Caco-2 (cell line): ENCODE measurements at regions not wholly inside any gene's neighbourhood (a gene's known extent, or its start where the extent isn't known, plus 50 kb on each side); places are given as distances from the start of the nearest gene placed in this dataset.

Experiments
- BruUV-seq: library from RNA; stranded (reverse); fragments of 400-500 nt; replicated peaks from 2 replicates; lab custom pipeline; 2021; lab: Mats Ljungman, UMichigan
- CTCF ChIA-PET: fragments of 300-600 bp; sonication (Branson Sonifier 250); formaldehyde crosslinking; loops from one replicate; lab custom pipeline; 2022; ENCODE audit warnings: antibody characterized with exemption; lab: Charles Lee
- POLR2A ChIA-PET: fragments of 300-600 bp; sonication (Branson Sonifier 250); formaldehyde crosslinking; loops from one replicate; lab custom pipeline; 2022; ENCODE audit warnings: antibody characterized with exemption; lab: Charles Lee
- DNase-seq, 2 experiments: peaks; one replicate each; pipeline versions ENCODE4 v3.0.0 to v3.0.0-alpha.2; 2020 to 2022
- H3K27me3 ChIP-seq: replicated peaks from 2 replicates; pipeline ENCODE4 v1.6.0; 2011; ENCODE audit warnings: low read length; ENCODE audit not compliant: control insufficient read depth, insufficient read depth
- H3K36me3 ChIP-seq: 2 replicates; pipeline ENCODE4 v1.5.1; 2011; ENCODE audit warnings: low read length; ENCODE audit not compliant: control insufficient read depth, insufficient read depth
- H3K4me1 ChIP-seq: fragments of 250-450 bp; sonication (Bioruptor Pico); 2 replicates; pipeline ENCODE4 v1.5.1; 2020; ENCODE audit warnings: mild to moderate bottlenecking
- H3K4me3 ChIP-seq: 2 replicates; pipeline ENCODE4 v1.5.1; 2011; ENCODE audit warnings: low read depth, mild to moderate bottlenecking, control low read depth, low read length
- H3K9me3 ChIP-seq: fragments of 250-450 bp; sonication (Bioruptor Pico); 2 replicates; pipeline ENCODE4 v1.5.1; 2020; ENCODE audit warnings: mild to moderate bottlenecking, moderate library complexity
- H3K27ac Mint-ChIP-seq: one replicate; pipeline ENCODE4 v1.8.0; 2022; ENCODE audit warnings: mixed read lengths; ENCODE audit not compliant: unreplicated experiment
- H3K27me3 Mint-ChIP-seq: one replicate; pipeline ENCODE4 v1.8.0; 2022; ENCODE audit warnings: mixed read lengths; ENCODE audit not compliant: insufficient read depth, unreplicated experiment
- H3K36me3 Mint-ChIP-seq: one replicate; pipeline ENCODE4 v1.8.0; 2022; ENCODE audit warnings: mild to moderate bottlenecking, mixed read lengths; ENCODE audit not compliant: insufficient read depth, unreplicated experiment
- H3K4me1 Mint-ChIP-seq: one replicate; pipeline ENCODE4 v1.8.0; 2022; ENCODE audit warnings: low read depth, mixed read lengths; ENCODE audit not compliant: unreplicated experiment
- H3K4me3 Mint-ChIP-seq: one replicate; pipeline ENCODE4 v1.8.0; 2022; ENCODE audit warnings: mild to moderate bottlenecking, moderate library complexity, mixed read lengths; ENCODE audit not compliant: unreplicated experiment
- H3K9me3 Mint-ChIP-seq: one replicate; pipeline ENCODE4 v1.8.0; 2022; ENCODE audit warnings: mixed read lengths; ENCODE audit not compliant: unreplicated experiment
- CTCF ChIP-seq, 2 experiments: fragments of 200-600 bp in 1 of 2; IDR thresholded peaks; 1 replicate in 1 of 2; 2 replicates in 1 of 2; pipeline versions ENCODE4 v1.5.1 to v1.8.0; 2011 to 2022; ENCODE audit warnings: antibody characterized with exemption in 1 of 2, control low read depth in 1 of 2, inconsistent platforms in 1 of 2, low read depth in 1 of 2, low read length in 1 of 2, mild to moderate bottlenecking in 1 of 2, moderate library complexity in 1 of 2; ENCODE audit not compliant: insufficient read depth in 1 of 2, severe bottlenecking in 1 of 2, unreplicated experiment in 1 of 2
- intact Hi-C: fragments of 100-400 bp; cut with micrococcal nuclease; formaldehyde crosslinking; loops from one replicate; pipeline ENCODE4 v1.10.0; 2022; ENCODE audit not compliant: unreplicated experiment

GRCh38 chr1:170230323-170230722 is 84.6 kb downstream of the NTMT2 start:
- H3K27me3 Mint-ChIP-seq, result no peaks in the 10 kb centered on the region
- POLR2A ChIA-PET, result no interaction called here
- H3K4me1 Mint-ChIP-seq, result no peaks in the 10 kb centered on the region
- Histone ChIP-seq H3K9me3 (no peaks in the 10 kb centered on the region), H3K27me3 (no peaks in the 10 kb centered on the region), H3K4me1 (no peaks in the 10 kb centered on the region), H3K36me3 (no peaks in the 10 kb centered on the region), H3K4me3 (no peak overlapping the region)
- intact Hi-C loops, result no loop called here
- no peak for DNase-seq
- no peak overlapping the region for H3K4me3 Mint-ChIP-seq
- no peak overlapping the region for H3K27ac Mint-ChIP-seq
- H3K9me3 Mint-ChIP-seq, result no peaks in the 10 kb centered on the region
- CTCF ChIA-PET, result no interaction called here
- no peak for TF ChIP-seq CTCF (IDR thresholded peaks at IDR 0.05; ENCODE audit: insufficient read depth in 1 of 2, low read depth in 1 of 2, low read length in 1 of 2, severe bottlenecking in 1 of 2, unreplicated experiment in 1 of 2)
- no TSS peak for BruUV-seq
- no peaks in the 10 kb centered on the region for H3K36me3 Mint-ChIP-seq

- no peaks in the 10 kb centered on the region for H3K36me3 Mint-ChIP-seq
- intact Hi-C loops, result no loop called here
- H3K4me3 Mint-ChIP-seq, result no peak overlapping the region
- no peaks in the 10 kb centered on the region for H3K9me3 Mint-ChIP-seq
- Histone ChIP-seq H3K4me1 (no peaks in the 10 kb centered on the region), H3K9me3 (no peaks in the 10 kb centered on the region), H3K27me3 (no peaks in the 10 kb centered on the region), H3K4me3 (no peak overlapping the region), H3K36me3 (no peaks in the 10 kb centered on the region)
- H3K27ac Mint-ChIP-seq, result no peak overlapping the region
- POLR2A ChIA-PET, result no interaction called here
- no peaks in the 10 kb centered on the region for H3K27me3 Mint-ChIP-seq
- TF ChIP-seq CTCF (IDR thresholded peaks at IDR 0.05; ENCODE audit: insufficient read depth in 1 of 2, low read depth in 1 of 2, low read length in 1 of 2, severe bottlenecking in 1 of 2, unreplicated experiment in 1 of 2), result no peak
- no peak for DNase-seq
- CTCF ChIA-PET, result no interaction called here
- H3K4me1 Mint-ChIP-seq, result no peaks in the 10 kb centered on the region
- no TSS peak for BruUV-seq
These were observed 85.9 kb downstream of the NTMT2 start for GRCh38 chr1:170231662-170232061.

- Mint-ChIP-seq H3K36me3 (no peaks in the 10 kb centered on the region), H3K9me3 (no peaks in the 10 kb centered on the region), H3K4me1 (no peaks in the 10 kb centered on the region), H3K27me3 (peaks cover 8% of the 10 kb centered on the region), H3K4me3 (no peak overlapping the region), H3K27ac (no peak overlapping the region)
- Histone ChIP-seq H3K4me1 (no peaks in the 10 kb centered on the region), H3K36me3 (no peaks in the 10 kb centered on the region), H3K27me3 (no peaks in the 10 kb centered on the region), H3K9me3 (no peaks in the 10 kb centered on the region), H3K4me3 (no peak overlapping the region)
- no peak for DNase-seq
- BruUV-seq, result no TSS peak
- POLR2A ChIA-PET, result no interaction called here
- TF ChIP-seq CTCF (IDR thresholded peaks at IDR 0.05; ENCODE audit: insufficient read depth in 1 of 2, low read depth in 1 of 2, low read length in 1 of 2, severe bottlenecking in 1 of 2, unreplicated experiment in 1 of 2), result no peak
- intact Hi-C loops, result no loop called here
- CTCF ChIA-PET, result no interaction called here
These were observed 93.1 kb downstream of the NTMT2 start for GRCh38 chr1:170238704-170239391.
